ENCODE measurements at regions not wholly inside any gene's neighbourhood (a gene's known extent, or its start where the extent isn't known, plus 50 kb on each side); places are given as distances from the start of the nearest gene placed in this dataset.

GRCh38 chr11:80240245-80240644, 799.4 kb upstream of the TENM4 start:
- TF ChIP-seq RAD21 (IDR thresholded peaks at IDR 0.05; ENCODE audit: low read depth) (no peak), EP300 (IDR thresholded peaks at IDR 0.05; ENCODE audit: borderline replicate concordance) (no peak)

Data from Ishikawa (cell line).